ENCODE measurements at regions not wholly inside any gene's neighbourhood (a gene's known extent, or its start where the extent isn't known, plus 50 kb on each side); places are given as distances from the start of the nearest gene placed in this dataset.

DNA sequence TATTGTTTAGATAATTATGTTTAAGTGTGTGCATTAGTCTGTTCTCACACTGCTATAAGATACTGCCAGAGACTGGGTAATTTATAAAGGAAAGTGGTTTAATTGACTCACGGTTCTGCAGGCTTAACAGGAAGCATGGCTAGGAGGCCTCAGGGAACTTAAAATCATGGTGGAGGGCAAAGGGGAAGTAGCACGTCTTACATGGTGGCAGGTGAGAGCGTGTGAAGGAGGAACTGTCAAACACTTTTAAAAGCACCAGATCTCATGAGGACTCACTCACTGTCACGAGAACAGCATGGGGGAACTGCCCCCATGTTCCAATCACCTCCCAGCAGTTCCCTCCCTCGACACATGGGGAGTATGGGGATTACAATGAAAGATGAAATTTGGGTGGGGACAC, 203.5 kb upstream of the GOT2 start:
- TF ChIP-seq CTCF (IDR thresholded peaks at IDR 0.05; ENCODE audit: low read depth, low read length, poor library complexity, severe bottlenecking) (no peak), EZH2phosphoT487 (IDR thresholded peaks at IDR 0.05; ENCODE audit: borderline replicate concordance, low read length) (no peak)

All from DOHH2 (cell line).